Left lung (tissue), 4 donors: ENCODE measurements at regions not wholly inside any gene's neighbourhood (a gene's known extent, or its start where the extent isn't known, plus 50 kb on each side); places are given as distances from the start of the nearest gene placed in this dataset.
"Not testable (repeated sequence)": the region's sequence is repeated elsewhere in the genome, so short reads cannot be mapped to it uniquely, and the experiment has no call there.

Source experiments
- ATAC-seq: fragments of 200-7000 bp; cut with Tn5 transposase; one replicate; pipeline ENCODE4 v1.9.1; 2020; ENCODE audit warnings: moderate library complexity
- DNase-seq, 4 donors: peaks; one replicate each; pipeline ENCODE4 v3.0.0-alpha.2; 2013 to 2020
- H3K27ac ChIP-seq, 2 donors: fragments of 200-600 bp; sonication (generic) in 1 of 2; one replicate each; pipeline versions ENCODE4 v1.5.0 to v1.8.0; 2020 to 2021
- H3K27me3 ChIP-seq, 2 donors: fragments of 200-600 bp; sonication (generic) in 1 of 2; one replicate each; pipeline versions ENCODE4 v1.5.0 to v1.8.0; 2020 to 2021
- H3K36me3 ChIP-seq, 2 donors: fragments of 200-600 bp; sonication (generic) in 1 of 2; one replicate each; pipeline versions ENCODE4 v1.5.0 to v1.8.0; 2020 to 2021
- H3K4me1 ChIP-seq, 2 donors: fragments of 200-600 bp; one replicate each; pipeline ENCODE4 v1.8.0; 2021
- H3K4me3 ChIP-seq, 2 donors: fragments of 200-600 bp; sonication (generic) in 1 of 2; one replicate each; pipeline versions ENCODE4 v1.5.0 to v1.8.0; 2020 to 2021; ENCODE audit warnings: mild to moderate bottlenecking in 1 of 2
- H3K9me3 ChIP-seq, 2 donors: fragments of 200-600 bp; sonication (generic) in 1 of 2; one replicate each; pipeline versions ENCODE4 v1.5.0 to v1.8.0; 2020 to 2021
- CTCF ChIP-seq, 2 donors: fragments of 200-600 bp; sonication (generic) in 1 of 2; IDR thresholded peaks; one replicate each; pipeline versions ENCODE4 v1.5.0 to v1.8.0; 2021; ENCODE audit warnings: antibody characterized with exemption in 2 of 2
- intact Hi-C, 2 donors: fragments of 100-400 bp; cut with DNase I; formaldehyde crosslinking; loops; one replicate each; pipeline versions ENCODE4 v1.11.2 to v1.14.2; 2022
- donor health status: DM: no; HTN: yes; CAD: no.
- donor health status: DM: no; HTN: no; CAD: no.

GRCh38 chr12:71276541-71276940 is 118.7 kb upstream of the TSPAN8 start:
- Histone ChIP-seq H3K27me3 (no peaks in the 10 kb centered on the region), H3K27ac (no peak overlapping the region), H3K4me1 (no peaks in the 10 kb centered on the region), H3K36me3 (no peaks in the 10 kb centered on the region), H3K4me3 (no peak overlapping the region), H3K9me3 (no peaks in the 10 kb centered on the region)
- DNase-seq (no peak), ATAC-seq (no peak)
- intact Hi-C loops, result no loop called here
- no peak for TF ChIP-seq CTCF (IDR thresholded peaks at IDR 0.05)

- H3K27ac ChIP-seq, H3K4me1 ChIP-seq, ATAC-seq, DNase-seq, intact Hi-C loops, H3K27me3 ChIP-seq, H3K36me3 ChIP-seq, H3K9me3 ChIP-seq, H3K4me3 ChIP-seq: not testable (repeated sequence)
Measured at GRCh38 chr12:71270794-71271193, 113.0 kb upstream of the TSPAN8 start.

- no peak overlapping the region for H3K27ac ChIP-seq
- H3K36me3 ChIP-seq, result no peaks in the 10 kb centered on the region
- no peak overlapping the region for H3K4me3 ChIP-seq
- H3K9me3 ChIP-seq, result no peaks in the 10 kb centered on the region
- no peaks in the 10 kb centered on the region for H3K4me1 ChIP-seq
- intact Hi-C loops, result no loop called here
- ATAC-seq (no peak), DNase-seq (no peak)
- TF ChIP-seq CTCF (IDR thresholded peaks at IDR 0.05), result no peak
- H3K27me3 ChIP-seq, result no peaks in the 10 kb centered on the region
Measured at GRCh38 chr12:71270057-71270456, 112.3 kb upstream of the TSPAN8 start.

GRCh38 chr12:71269281-71269598 is 111.4 kb upstream of the TSPAN8 start:
- DNase-seq (no peak), ATAC-seq (no peak)
- H3K27ac ChIP-seq, result no peak overlapping the region
- no peaks in the 10 kb centered on the region for H3K9me3 ChIP-seq
- no peaks in the 10 kb centered on the region for H3K4me1 ChIP-seq
- intact Hi-C loops, result no loop called here
- H3K27me3 ChIP-seq, result no peaks in the 10 kb centered on the region
- no peak for TF ChIP-seq CTCF (IDR thresholded peaks at IDR 0.05)
- H3K36me3 ChIP-seq, result no peaks in the 10 kb centered on the region
- H3K4me3 ChIP-seq, result no peak overlapping the region

- H3K27ac ChIP-seq, result no peak overlapping the region
- DNase-seq (no peak), ATAC-seq (no peak)
- no peaks in the 10 kb centered on the region for H3K4me1 ChIP-seq
- H3K36me3 ChIP-seq, result no peaks in the 10 kb centered on the region
- no peaks in the 10 kb centered on the region for H3K9me3 ChIP-seq
- no peak overlapping the region for H3K4me3 ChIP-seq
- H3K27me3 ChIP-seq, result no peaks in the 10 kb centered on the region
- TF ChIP-seq CTCF (IDR thresholded peaks at IDR 0.05), result no peak
- intact Hi-C loops, result no loop called here
Measured at GRCh38 chr12:71268598-71269280, 110.9 kb upstream of the TSPAN8 start.

GRCh38 chr12:71266606-71267005 is 108.8 kb upstream of the TSPAN8 start:
- Histone ChIP-seq H3K36me3 (no peaks in the 10 kb centered on the region), H3K27ac (no peak overlapping the region), H3K4me3 (no peak overlapping the region), H3K4me1 (no peaks in the 10 kb centered on the region), H3K9me3 (peaks cover 0 to 5% of the 10 kb centered on the region in 2 donors), H3K27me3 (no peaks in the 10 kb centered on the region)
- no peak for ATAC-seq
- intact Hi-C loops, result no loop called here
- no peak for DNase-seq
- no peak for TF ChIP-seq CTCF (IDR thresholded peaks at IDR 0.05)

- H3K27me3 ChIP-seq, intact Hi-C loops, H3K4me3 ChIP-seq, H3K36me3 ChIP-seq, H3K9me3 ChIP-seq, ATAC-seq, H3K4me1 ChIP-seq, H3K27ac ChIP-seq, DNase-seq: not testable (repeated sequence)
Measured at GRCh38 chr12:71265731-71266130, 107.9 kb upstream of the TSPAN8 start.
